K562 (cell line): ENCODE measurements at regions not wholly inside any gene's neighbourhood (a gene's known extent, or its start where the extent isn't known, plus 50 kb on each side); places are given as distances from the start of the nearest gene placed in this dataset.

Source experiments
- ATAC-seq: fragments of 200-7000 bp; cut with Tn5 transposase; 3 replicates; pipeline ENCODE4 v1.9.1; 2020; ENCODE audit warnings: moderate library complexity
- BruUV-seq: library from RNA; stranded (reverse); fragments of 400-500 nt; replicated peaks from 2 replicates; lab custom pipeline; 2021; lab: Mats Ljungman, UMichigan
- CTCF ChIA-PET: fragments of 300-600 bp; formaldehyde crosslinking; extraction: SDS; loops from one replicate; lab custom pipeline; 2021; ENCODE audit warnings: low intra/inter-chr PET ratio; lab: Yijun Ruan, JAX
- POLR2A ChIA-PET: fragments of 300-600, 350-650 bp; sonication (Branson Sonifier 250); formaldehyde crosslinking; extraction: SDS; loops from one replicate; lab custom pipeline; 2021; ENCODE audit warnings: antibody characterized with exemption, inconsistent platforms; lab: Yijun Ruan, JAX
- DNase-seq, 4 experiments: peaks; one replicate each; pipeline versions ENCODE4 v3.0.0 to v3.0.0-alpha.2; 2011 to 2018; ENCODE audit warnings: low spot score in 3 of 4, mixed read lengths in 3 of 4; ENCODE audit errors: extremely low read depth in 1 of 4
- FAIRE-seq: peaks from 2 replicates; lab custom pipeline; 2011; peaks lifted over from hg19 to GRCh38; lab: Jason Lieb, UNC
- H2AFZ ChIP-seq: 2 replicates; pipeline ENCODE4 v1.6.0; 2011; ENCODE audit warnings: low read depth, low read length, control low read depth, inconsistent platforms
- H3K27ac ChIP-seq: fragments of 200-600 bp; 3 replicates; pipeline ENCODE4 v1.8.0; 2011; ENCODE audit warnings: low read depth, mild to moderate bottlenecking, control low read depth, inconsistent platforms, low read length, moderate library complexity, mixed read lengths; ENCODE audit errors: extremely low read depth
- H3K27me3 ChIP-seq, 2 experiments: fragments of 300-600 bp in 1 of 2; 2 replicates in 1 of 2; 3 replicates in 1 of 2; pipeline versions ENCODE4 v1.6.0 to v1.8.0; 2011; ENCODE audit warnings: inconsistent platforms in 2 of 2, low read length in 2 of 2, mild to moderate bottlenecking in 1 of 2, mixed read lengths in 1 of 2, moderate library complexity in 1 of 2; ENCODE audit not compliant: control insufficient read depth in 2 of 2, insufficient read depth in 2 of 2
- H3K36me3 ChIP-seq: fragments of 300-600 bp; 3 replicates; pipeline ENCODE4 v1.8.0; 2011; ENCODE audit warnings: mild to moderate bottlenecking, low read length, inconsistent platforms; ENCODE audit not compliant: control insufficient read depth, insufficient read depth
- H3K4me1 ChIP-seq, 2 experiments: fragments of 200-600 bp in 1 of 2; replicated peaks in 1 of 2; 2 replicates in 1 of 2; 3 replicates in 1 of 2; pipeline versions ENCODE4 v1.5.1 to v1.8.0; 2011; ENCODE audit warnings: inconsistent platforms in 2 of 2, low read length in 2 of 2, mild to moderate bottlenecking in 1 of 2, mixed read lengths in 1 of 2, moderate library complexity in 1 of 2; ENCODE audit not compliant: control insufficient read depth in 2 of 2, insufficient read depth in 2 of 2
- H3K4me2 ChIP-seq: 2 replicates; pipeline ENCODE4 v1.6.1; 2011; ENCODE audit warnings: low read length, control low read depth, inconsistent platforms, mixed read lengths; ENCODE audit not compliant: insufficient read depth
- H3K4me3 ChIP-seq: fragments of 200-600 bp; sonication (generic), shearing (Covaris generic); 2 replicates; pipeline ENCODE4 v1.5.1; 2016; ENCODE audit warnings: control low read depth, inconsistent platforms
- H3K79me2 ChIP-seq: fragments of 200-600 bp; 3 replicates; pipeline ENCODE4 v1.8.0; 2011; ENCODE audit warnings: low read length, inconsistent platforms; ENCODE audit not compliant: control insufficient read depth, insufficient read depth
- H3K9ac ChIP-seq, 2 experiments: 2 replicates each; pipeline versions ENCODE4 v1.6.0 to v1.6.1; 2011; ENCODE audit warnings: low read depth in 2 of 2, low read length in 2 of 2, control low read depth in 1 of 2, inconsistent platforms in 1 of 2, mild to moderate bottlenecking in 1 of 2, mixed read lengths in 1 of 2; ENCODE audit not compliant: insufficient read depth in 1 of 2
- H3K9me1 ChIP-seq: one replicate; pipeline ENCODE4 v1.6.0; 2011; ENCODE audit warnings: inconsistent platforms, mild to moderate bottlenecking, low read length, moderate library complexity; ENCODE audit not compliant: control insufficient read depth, insufficient read depth
- H3K9me3 ChIP-seq: replicated peaks from 2 replicates; pipeline ENCODE4 v1.5.1; 2011; ENCODE audit warnings: low read depth, low read length, inconsistent platforms; ENCODE audit not compliant: control insufficient read depth, insufficient read depth
- H4K20me1 ChIP-seq: replicated peaks from 2 replicates; pipeline ENCODE4 v1.6.1; 2011; ENCODE audit warnings: low read length, inconsistent platforms, mixed read lengths; ENCODE audit not compliant: control insufficient read depth, insufficient read depth
- ADNP ChIP-seq: fragments of 200-800 bp; sonication (Bioruptor generic); IDR thresholded peaks from 2 replicates; pipeline ENCODE4 v1.6.1; 2016; ENCODE audit warnings: missing genetic modification characterization, missing compliant biosample characterization
- ATF4 ChIP-seq: fragments of 450-650 bp; formaldehyde crosslinking; IDR thresholded peaks from 2 replicates; pipeline ENCODE4 v1.4.0; 2022; ENCODE audit warnings: mild to moderate bottlenecking, moderate library complexity
- CEBPG ChIP-seq, 3 experiments: fragments of 200-800 bp in 1 of 3; sonication (Bioruptor generic) in 1 of 3; sonication (generic) in 1 of 3; formaldehyde crosslinking in 1 of 3; IDR thresholded peaks in 2 of 3; conservative IDR thresholded peaks in 1 of 3; 2 replicates each; pipeline versions ENCODE4 v1.6.1 to v1.8.0; 2016 to 2022; ENCODE audit warnings: missing compliant biosample characterization in 2 of 3, missing genetic modification characterization in 2 of 3, mild to moderate bottlenecking in 1 of 3, missing genetic modification reagents in 1 of 3
- DDX20 ChIP-seq: fragments of 450-650 bp; IDR thresholded peaks from 2 replicates; pipeline ENCODE4 v1.6.1; 2016; ENCODE audit warnings: missing genetic modification characterization, low read depth, mild to moderate bottlenecking, missing compliant biosample characterization, moderate library complexity
- FOXA1 ChIP-seq: fragments of 450-650 bp; IDR thresholded peaks from 2 replicates; pipeline ENCODE4 v1.6.1; 2016; ENCODE audit warnings: mild to moderate bottlenecking, borderline replicate concordance
- FOXK1 ChIP-seq: sonication (generic); formaldehyde crosslinking; IDR thresholded peaks from 2 replicates; pipeline ENCODE4 v1.8.0; 2022; ENCODE audit warnings: missing genetic modification reagents, mild to moderate bottlenecking, borderline replicate concordance
- GATAD2A ChIP-seq: fragments of 450-650 bp; IDR thresholded peaks from 2 replicates; pipeline ENCODE4 v1.6.1; 2017
- HLTF ChIP-seq: fragments of 450-650 bp; IDR thresholded peaks from 2 replicates; pipeline ENCODE4 v1.6.1; 2016
- MAFF ChIP-seq: IDR thresholded peaks from 2 replicates; pipeline ENCODE4 v1.6.1; 2012; ENCODE audit warnings: low read length, improper control_type of control experiment
- MAFK ChIP-seq: IDR thresholded peaks from 2 replicates; pipeline ENCODE4 v1.6.1; 2011; ENCODE audit warnings: low read length, improper control_type of control experiment
- NR1H2 ChIP-seq: sonication (generic); formaldehyde crosslinking; IDR thresholded peaks from 2 replicates; pipeline ENCODE4 v1.4.0; 2020; ENCODE audit warnings: mild to moderate bottlenecking, missing genetic modification reagents
- SRSF9 ChIP-seq: fragments of 200-400 bp; formaldehyde crosslinking; IDR thresholded peaks from 2 replicates; pipeline ENCODE4 v1.6.1; 2017; ENCODE audit warnings: low read depth, low read length, borderline replicate concordance
- XRCC4 ChIP-seq: IDR thresholded peaks from one replicate; pipeline ENCODE4 v1.6.1; 2011; ENCODE audit not compliant: insufficient read depth, insufficient read length; ENCODE audit errors: extremely low read depth
- ZNF316 ChIP-seq: fragments of 450-650 bp; IDR thresholded peaks from 2 replicates; pipeline ENCODE4 v1.6.1; 2016
- ZNF717 ChIP-seq: fragments of 250-450 bp; sonication (Bioruptor Pico); IDR thresholded peaks from 2 replicates; pipeline ENCODE4 v1.5.0; 2021
- WGBS: fragments of 100-300 bp; shearing (Covaris generic); methylation state at CpG from one replicate; pipeline ENCODE4 v1.1.6; 2016; ENCODE audit warnings: low coverage, mixed read lengths; ENCODE audit not compliant: insufficient coverage; ENCODE audit errors: missing lambda C conversion rate; 5-methylcytosine and 5-hydroxymethylcytosine counted together
- in situ Hi-C: fragments of 300-500 bp; cut with MboI; formaldehyde crosslinking; loops from 4 replicates; pipeline ENCODE4 v1.15.0; 2018; ENCODE audit warnings: inconsistent platforms, mixed read lengths
- intact Hi-C: fragments of 100-400 bp; cut with micrococcal nuclease; formaldehyde crosslinking; loops from 2 replicates; pipeline ENCODE4 v1.14.2; 2022
- TF ChIP-seq, protein P1 (sequence below): conservative IDR thresholded peaks from 2 replicates; pipeline ENCODE4 v1.6.1; 2011; ENCODE audit warnings: low read depth, mild to moderate bottlenecking, low read length; ENCODE audit not compliant: control insufficient read depth

DNA sequence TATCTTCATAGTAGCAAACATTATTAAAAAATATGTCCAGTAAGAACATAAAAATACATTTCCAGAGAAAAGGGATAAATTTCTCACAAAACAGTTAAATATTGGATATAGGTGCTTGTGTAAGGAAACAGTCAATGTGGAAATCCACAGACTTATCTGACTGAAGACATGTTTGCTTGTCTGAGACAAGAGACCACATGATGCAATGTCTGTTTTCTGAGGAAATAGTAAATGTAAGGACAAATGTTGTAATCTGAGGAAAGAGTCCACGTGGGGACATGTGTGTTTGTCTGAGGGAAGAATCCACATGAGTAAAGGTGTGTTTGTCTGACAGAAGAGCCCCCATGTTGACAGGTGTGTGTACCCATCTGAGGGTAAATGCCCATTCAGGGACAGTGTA, 1093.2 kb downstream of the TMEM121 start:
- no peak for FAIRE-seq
- POLR2A ChIA-PET = no interaction called here
- 0% methylated on average over 1 of the region's 1 CpG for WGBS

GRCh38 chr14:106620368-106620767, 1094.0 kb downstream of the TMEM121 start:
- no peak overlapping the region for H3K27ac ChIP-seq
- no TSS peak for BruUV-seq
- H3K9me3 ChIP-seq = no peaks in the 10 kb centered on the region
- ChIA-PET POLR2A (no interaction called here), CTCF (no interaction called here)
- no peak overlapping the region for H3K4me3 ChIP-seq
- no peak for DNase-seq
- H3K4me2 ChIP-seq = no peak overlapping the region
- H4K20me1 ChIP-seq = no peaks in the 10 kb centered on the region
- H3K4me1 ChIP-seq = no peaks in the 10 kb centered on the region
- H3K9ac ChIP-seq = no peak overlapping the region
- ATAC-seq = no peak
- no peaks in the 10 kb centered on the region for H3K79me2 ChIP-seq
- FAIRE-seq = no peak
- WGBS = 0% methylated on average over 2 of the region's 2 CpGs
- no peak overlapping the region for H2AFZ ChIP-seq
- in situ Hi-C loops = no loop called here
- intact Hi-C loops = no loop called here
- H3K36me3 ChIP-seq = no peaks in the 10 kb centered on the region
- H3K9me1 ChIP-seq = no peaks in the 10 kb centered on the region
- H3K27me3 ChIP-seq = no peaks in the 10 kb centered on the region
- TF ChIP-seq DDX20 (tag) = no peak
- TF ChIP-seq ZNF316 = peak; percentile 11; the same call in 1 of the 2 replicates
- TF ChIP-seq ZNF717 (CRISPR knock-in tag) = no peak
- peak; percentile 45; the same call in 1 of the 2 replicates for TF ChIP-seq MAFF
- peak; percentile 42; the same call in 1 of the 2 replicates for TF ChIP-seq MAFK
- TF ChIP-seq, protein P1, sequence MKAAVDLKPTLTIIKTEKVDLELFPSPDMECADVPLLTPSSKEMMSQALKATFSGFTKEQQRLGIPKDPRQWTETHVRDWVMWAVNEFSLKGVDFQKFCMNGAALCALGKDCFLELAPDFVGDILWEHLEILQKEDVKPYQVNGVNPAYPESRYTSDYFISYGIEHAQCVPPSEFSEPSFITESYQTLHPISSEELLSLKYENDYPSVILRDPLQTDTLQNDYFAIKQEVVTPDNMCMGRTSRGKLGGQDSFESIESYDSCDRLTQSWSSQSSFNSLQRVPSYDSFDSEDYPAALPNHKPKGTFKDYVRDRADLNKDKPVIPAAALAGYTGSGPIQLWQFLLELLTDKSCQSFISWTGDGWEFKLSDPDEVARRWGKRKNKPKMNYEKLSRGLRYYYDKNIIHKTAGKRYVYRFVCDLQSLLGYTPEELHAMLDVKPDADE = no peak
- no peak for TF ChIP-seq FOXK1
- TF ChIP-seq ADNP (tag) = no peak

More for the DNA sequence above, 1093.2 kb downstream of the TMEM121 start:
- H3K9ac ChIP-seq = no peak overlapping the region
- H4K20me1 ChIP-seq = no peaks in the 10 kb centered on the region
- no peaks in the 10 kb centered on the region for H3K9me1 ChIP-seq
- DNase-seq = no peak
- no peak for TF ChIP-seq FOXA1
- no peak for TF ChIP-seq NR1H2
- TF ChIP-seq CEBPG (CRISPR knock-in tag; IDR thresholded peaks at IDR 0.05) = no peak
- TF ChIP-seq CEBPG (tag; conservative IDR thresholded peaks at IDR 0.05 in 1 of 2, IDR thresholded peaks at IDR 0.05 in 1 of 2) = peak; percentile 14 to 47; a peak in 2 of 4 replicates
- no peak for TF ChIP-seq GATAD2A
- no peak for TF ChIP-seq XRCC4
- TF ChIP-seq ATF4 (CRISPR knock-in tag) = peak; percentile 66; the same call in 1 of the 2 replicates
- no peak for TF ChIP-seq HLTF
- TF ChIP-seq SRSF9 = no peak
- TF ChIP-seq, all 486 proteins: peak for 2
- no peak for ATAC-seq
- Histone ChIP-seq H3K4me1 (no peaks in the 10 kb centered on the region), H3K27me3 (no peaks in the 10 kb centered on the region), H3K27ac (no peak overlapping the region), H3K9me3 (no peaks in the 10 kb centered on the region), H2AFZ (no peak overlapping the region), H3K4me3 (no peak overlapping the region), H3K79me2 (no peaks in the 10 kb centered on the region), H3K4me2 (no peak overlapping the region), H3K36me3 (no peaks in the 10 kb centered on the region)
- in situ Hi-C loops = no loop called here
- BruUV-seq = no TSS peak
- CTCF ChIA-PET = no interaction called here
- intact Hi-C loops = no loop called here
